Left cardiac atrium (tissue), 4 donors: ENCODE measurements at regions not wholly inside any gene's neighbourhood (a gene's known extent, or its start where the extent isn't known, plus 50 kb on each side); places are given as distances from the start of the nearest gene placed in this dataset.

ENCODE experiments used
- ATAC-seq, 2 donors: fragments of 200-7000 bp; cut with Tn5 transposase; one replicate each; pipeline ENCODE4 v1.9.1; 2020; ENCODE audit warnings: mild to moderate bottlenecking in 2 of 2, moderate library complexity in 2 of 2
- DNase-seq: peaks from one replicate; pipeline ENCODE4 v3.0.0-alpha.2; 2020
- intact Hi-C, 2 donors: fragments of 100-400 bp; cut with DNase I; formaldehyde crosslinking; loops; one replicate each; pipeline versions ENCODE4 v1.14.1 to v1.15.1; 2022 to 2023
- donor health status: DM: no; HTN: yes; CAD: no.
- donor health status: DM: no; HTN: yes; CAD: no; lungs with severe emphysema.
- donor health status: DM: yes; HTN: yes; CAD: no.
- donor health status: Dilated cardiomyopathy.

DNA sequence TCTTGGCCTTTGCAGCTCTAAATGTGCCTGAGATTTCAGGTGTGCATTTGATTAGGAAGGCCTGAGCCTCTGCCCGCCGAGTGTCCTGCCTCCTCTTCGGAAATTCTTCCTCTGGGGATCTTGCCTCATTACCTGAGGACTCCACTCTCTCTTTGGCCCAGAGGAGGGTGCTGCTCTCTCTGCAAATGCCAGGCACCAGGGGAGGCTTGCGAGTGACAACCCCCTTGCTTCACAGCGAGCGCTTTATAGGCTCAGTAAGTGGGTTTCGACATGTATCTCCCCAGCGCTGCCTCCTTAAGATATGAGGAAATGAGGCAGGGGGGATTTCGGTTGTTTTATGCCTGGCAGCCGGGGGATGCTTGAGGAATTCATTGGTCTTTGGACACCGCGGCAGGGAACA is 423.9 kb downstream of the GLRX3 start:
- DNase-seq = no peak
- intact Hi-C loops = no loop called here
- no peak for ATAC-seq

DNA sequence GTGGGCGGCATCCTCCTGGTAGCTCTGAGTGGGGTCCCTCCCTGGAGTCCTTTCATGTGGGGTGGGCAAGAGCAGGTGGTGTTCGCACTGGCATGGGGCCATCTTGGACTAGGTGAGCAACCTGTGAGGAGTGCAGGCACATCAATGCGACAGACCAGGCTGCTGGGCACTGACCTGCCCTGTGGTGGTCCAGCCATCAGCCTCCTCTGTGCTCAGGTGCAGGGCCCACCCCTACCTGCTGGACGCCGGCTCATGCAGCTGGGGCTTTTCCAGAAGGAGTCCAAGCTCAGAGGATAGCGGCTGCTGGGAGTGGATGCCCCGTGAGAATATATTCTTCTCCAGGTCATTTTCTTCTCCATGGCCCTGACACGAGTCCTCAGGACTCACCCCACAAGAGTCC is 424.4 kb downstream of the GLRX3 start:
- DNase-seq (no peak), ATAC-seq (no peak)
- intact Hi-C loops = no loop called here

DNA sequence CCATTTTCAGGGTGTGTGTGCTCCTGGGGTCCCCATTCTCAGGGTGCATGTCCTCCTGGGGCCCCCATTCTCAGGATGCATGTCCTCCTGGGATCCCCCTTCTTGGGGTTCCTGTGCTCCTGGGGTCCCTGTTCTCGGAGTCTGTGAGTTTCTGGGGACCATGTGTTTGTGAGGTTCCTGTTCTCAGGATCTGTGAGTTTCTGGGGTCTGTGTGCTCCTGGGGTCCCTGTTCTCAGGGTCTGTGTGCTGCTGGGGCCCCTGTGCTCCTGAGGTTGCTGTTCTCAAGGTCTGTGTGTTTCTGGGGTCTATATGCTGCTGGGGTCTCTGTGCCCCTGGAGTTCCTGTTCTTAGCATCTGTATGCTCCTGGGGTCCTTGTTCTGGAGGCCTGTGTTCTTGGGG is 425.5 kb downstream of the GLRX3 start:
- DNase-seq (no peak), ATAC-seq (no peak)
- intact Hi-C loops = no loop called here

DNA sequence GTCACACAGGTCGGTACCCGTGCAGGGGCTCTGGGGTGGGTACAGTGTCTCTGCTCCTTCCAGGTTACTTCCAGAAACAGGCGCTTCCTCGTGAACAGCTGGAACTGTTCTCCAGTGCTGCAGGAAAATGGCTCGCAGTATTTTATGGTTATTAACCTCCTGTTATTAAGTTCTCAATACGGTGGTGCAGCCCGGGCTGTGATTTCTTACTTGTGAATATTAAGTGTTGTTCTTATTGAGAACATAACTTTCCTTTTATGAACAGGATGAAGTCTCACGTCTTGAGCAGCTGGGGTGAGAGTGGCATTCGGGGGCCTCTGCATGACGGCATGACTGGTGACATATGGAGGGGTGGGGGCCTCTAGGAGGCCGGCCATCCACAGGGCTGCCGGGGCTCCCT is 430.8 kb downstream of the GLRX3 start:
- DNase-seq (no peak), ATAC-seq (no peak)
- intact Hi-C loops = no loop called here

DNA sequence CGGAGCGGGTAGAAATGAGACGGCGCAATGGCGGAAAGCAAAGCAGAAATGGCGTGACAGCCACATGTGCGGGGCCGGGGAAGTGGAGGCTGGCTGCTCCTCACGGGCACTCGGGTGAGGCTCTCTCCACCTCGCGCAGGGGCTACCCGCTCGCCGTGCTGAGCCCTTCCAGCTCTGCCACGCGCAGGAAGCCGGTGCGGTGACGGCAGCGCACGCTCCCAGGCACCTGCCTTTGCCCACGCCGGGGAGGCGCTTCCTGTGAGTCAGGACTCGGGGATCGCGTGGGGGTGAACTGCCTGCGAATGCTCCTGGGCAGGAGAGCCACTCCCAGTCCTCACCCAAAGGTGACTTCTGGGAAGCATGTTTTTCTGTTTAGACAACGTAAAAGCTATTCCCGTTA is 431.2 kb downstream of the GLRX3 start:
- DNase-seq (no peak), ATAC-seq (no peak)

DNA sequence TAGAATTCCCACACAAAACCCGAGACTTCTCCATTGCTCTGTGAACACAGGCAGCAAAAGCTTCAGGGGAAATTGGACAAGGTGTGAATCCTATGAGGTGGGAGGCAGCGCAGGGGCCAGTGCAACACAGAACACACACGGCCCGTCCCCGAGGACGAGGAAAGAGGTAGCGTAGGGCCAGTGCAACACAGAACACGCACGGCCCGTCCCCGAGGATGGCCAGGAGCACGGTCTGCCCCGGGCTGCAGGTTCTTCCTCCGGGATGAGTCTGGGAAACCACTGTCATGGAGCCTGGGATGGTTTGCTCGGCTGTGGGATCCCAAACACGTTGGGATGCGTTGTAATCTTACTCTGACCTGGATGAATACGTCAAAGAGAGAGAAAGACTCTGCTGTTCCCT is 432.1 kb downstream of the GLRX3 start:
- DNase-seq (no peak), ATAC-seq (no peak)
- intact Hi-C loops = no loop called here

More for the DNA sequence above, 431.2 kb downstream of the GLRX3 start:
- intact Hi-C loops = no loop called here

DNA sequence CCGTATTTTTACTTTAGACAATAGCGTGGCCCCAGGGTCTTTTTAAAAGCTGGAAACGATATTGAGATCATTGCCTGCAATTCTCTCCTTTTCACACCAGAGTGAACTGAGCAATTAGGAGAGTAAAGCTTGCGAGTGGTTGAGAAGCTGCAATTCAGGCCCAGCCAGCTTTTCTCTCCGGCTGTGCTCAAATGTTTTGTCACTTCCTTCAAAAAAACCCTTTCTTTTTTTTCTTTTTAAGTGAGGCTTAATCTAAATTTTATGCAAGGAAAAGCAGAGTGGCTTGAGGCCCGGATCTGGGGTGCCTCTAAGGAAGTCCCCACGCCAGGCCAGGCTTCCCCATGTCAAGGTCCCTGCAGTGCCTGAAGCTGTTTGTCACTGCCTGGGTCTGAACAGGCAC is 433.9 kb downstream of the GLRX3 start:
- no peak for ATAC-seq
- intact Hi-C loops = no loop called here
- no peak for DNase-seq

DNA sequence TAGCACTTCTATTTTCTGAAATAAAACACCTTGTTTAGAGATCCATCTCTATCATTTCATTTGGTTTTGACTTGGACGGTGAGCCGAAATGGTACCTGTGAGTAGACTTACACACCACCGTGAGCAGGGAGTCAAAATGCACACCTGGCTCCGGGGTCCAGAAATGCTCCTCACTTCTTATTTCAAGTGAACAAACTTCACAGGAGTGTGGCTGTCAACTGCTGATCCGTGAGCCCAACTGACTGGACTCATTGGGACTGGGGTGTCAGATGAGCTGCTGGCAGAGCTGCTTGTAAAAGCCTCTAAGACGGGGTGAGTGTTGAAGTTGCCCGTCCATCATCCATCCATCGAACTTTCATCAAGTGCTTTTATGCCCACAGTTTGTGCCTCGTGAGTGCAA is 435.5 kb downstream of the GLRX3 start:
- ATAC-seq (no peak), DNase-seq (no peak)
- intact Hi-C loops = no loop called here

DNA sequence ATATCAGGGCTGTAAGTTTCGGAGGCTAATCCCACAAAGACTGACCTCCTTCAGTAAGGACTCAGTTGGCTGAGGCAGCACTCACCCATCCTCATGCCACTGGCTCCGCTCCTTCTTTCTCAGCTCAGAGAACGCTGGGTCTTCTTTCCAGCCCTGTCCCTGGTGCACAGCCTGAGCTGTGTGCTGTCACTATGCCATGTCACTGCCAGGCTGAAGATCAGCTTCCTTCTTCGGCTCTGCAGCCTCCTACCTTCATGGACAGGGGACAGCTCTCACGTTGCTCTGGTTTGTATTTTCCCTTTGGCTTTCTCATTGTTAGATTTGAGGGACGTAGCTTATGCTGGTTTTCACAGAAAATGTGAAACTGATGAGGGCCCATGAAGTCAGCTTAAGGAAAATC is 437.3 kb downstream of the GLRX3 start:
- intact Hi-C loops = no loop called here

DNA sequence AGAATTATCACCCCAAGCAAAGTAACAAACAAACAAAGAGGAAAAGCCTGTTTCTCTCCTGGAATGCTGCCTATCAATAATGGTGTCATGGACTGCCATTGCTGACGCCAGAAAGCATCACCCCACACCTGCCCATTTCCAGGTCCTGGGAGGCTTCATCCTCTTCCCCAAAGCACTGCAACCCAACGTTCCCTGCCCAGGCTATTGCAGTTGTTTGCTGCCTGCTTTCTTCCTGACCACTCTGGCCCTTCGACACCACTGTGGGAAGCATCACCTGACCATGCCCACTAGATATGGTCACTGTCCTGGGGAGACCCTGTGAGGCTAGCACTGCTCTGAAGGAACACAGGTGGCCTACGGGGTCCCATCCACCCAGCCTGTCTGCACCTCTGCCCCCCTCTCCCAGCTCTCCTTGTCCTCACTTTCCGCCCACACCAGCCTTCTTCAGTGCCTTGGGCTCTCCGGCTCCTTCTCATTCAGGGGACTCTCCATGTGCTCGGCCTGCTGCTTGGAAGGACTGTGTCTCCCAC is 439.6 kb downstream of the GLRX3 start:
- intact Hi-C loops = no loop called here
- ATAC-seq (no peak), DNase-seq (no peak)

More for the DNA sequence above, 437.3 kb downstream of the GLRX3 start:
- ATAC-seq (no peak), DNase-seq (no peak)

DNA sequence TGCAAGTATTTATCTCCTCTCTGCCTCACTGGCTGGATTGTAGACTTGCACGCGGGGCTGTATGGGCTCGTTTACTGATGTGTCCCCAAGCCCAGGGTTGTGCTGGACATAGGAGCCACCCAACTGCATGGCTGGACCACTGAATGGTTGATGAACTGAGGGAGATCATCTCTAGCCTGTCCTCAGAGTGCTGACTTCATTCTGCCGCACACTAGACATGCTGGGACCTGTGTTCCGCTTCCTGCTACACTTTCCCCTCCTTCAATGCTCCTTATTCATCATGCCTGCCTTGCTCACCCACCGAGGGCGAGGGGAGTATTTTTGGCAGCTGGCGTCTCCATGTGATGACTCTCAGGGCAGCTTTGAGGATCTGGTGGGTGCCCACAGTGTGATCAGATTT is 440.2 kb downstream of the GLRX3 start:
- no peak for ATAC-seq
- intact Hi-C loops = no loop called here
- DNase-seq = no peak

DNA sequence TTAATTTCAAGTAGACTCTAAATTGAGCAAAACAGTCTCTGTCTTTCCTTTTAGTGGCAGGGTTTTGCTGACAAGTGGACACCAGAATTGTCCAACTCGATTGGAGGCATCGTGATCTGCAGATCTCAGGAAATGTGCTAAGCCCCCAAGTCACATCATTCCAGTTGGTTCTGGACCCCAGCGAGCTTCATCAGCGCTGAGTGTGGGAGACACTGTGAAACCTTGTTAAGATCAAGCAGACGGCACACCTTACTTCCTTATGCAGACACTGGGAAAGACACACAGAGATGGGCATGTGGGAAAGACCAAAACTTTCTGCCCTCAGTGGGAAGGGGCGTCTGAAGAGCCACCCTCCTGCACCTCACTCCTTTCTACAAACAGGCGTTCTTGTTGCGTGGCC is 440.8 kb downstream of the GLRX3 start:
- ATAC-seq (no peak), DNase-seq (no peak)
- intact Hi-C loops = no loop called here

DNA sequence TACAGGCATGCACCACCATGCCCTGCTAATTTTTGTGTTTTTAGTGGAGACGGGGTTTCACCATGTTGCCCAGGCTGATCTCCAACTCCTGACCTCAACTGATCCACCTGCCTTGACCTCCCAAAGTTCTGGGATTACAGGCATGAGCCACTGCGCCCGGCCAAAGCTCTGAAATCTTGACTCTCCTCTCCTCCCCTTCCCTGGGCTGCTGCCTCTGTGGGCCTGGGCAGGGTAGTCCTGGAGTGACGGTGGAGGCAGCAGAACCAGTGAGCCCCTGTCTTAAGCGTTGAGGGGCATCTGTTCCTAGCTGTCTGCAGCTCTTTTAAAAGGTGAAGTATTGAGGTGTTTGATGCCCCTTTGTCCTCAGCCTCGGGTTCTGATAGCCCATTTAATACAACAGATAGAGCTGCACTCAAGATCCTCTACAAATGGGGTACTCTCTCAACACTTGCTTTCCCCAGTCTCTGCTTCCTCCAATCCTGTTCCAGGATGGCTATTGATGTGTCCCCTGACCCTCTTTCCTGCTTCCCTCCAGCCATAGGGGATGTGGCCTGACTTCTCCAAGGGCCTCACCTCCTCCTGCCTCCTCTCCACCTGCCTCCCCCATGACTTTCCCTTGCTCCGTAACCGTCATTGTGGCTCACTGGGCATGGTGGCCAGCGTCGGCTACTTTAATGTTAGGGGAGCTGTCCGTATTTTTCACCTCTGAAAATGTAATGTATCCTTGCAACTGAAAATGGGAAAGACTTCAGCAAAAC is 442.5 kb downstream of the GLRX3 start:
- ATAC-seq (no peak), DNase-seq (no peak)
- intact Hi-C loops = no loop called here

DNA sequence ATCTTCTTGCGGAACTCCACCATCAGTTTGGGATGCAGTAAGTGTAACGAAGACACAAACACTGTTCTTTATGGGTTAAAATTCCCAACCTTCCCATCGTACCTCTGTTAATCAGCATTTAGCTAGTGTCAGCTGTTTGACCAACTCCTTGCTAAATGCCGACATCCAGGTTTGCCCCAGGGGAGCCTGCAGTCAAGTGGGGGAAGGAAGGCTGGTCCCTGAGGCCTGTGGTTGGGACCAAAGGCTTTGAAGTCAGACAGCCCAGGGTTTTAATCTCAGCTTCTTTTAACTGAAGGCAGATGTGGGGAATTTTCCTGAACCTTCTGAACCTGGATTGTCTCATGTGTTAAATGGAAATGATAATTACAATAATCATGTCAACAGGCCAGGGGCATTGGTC is 443.7 kb downstream of the GLRX3 start:
- DNase-seq (no peak), ATAC-seq (no peak)
- intact Hi-C loops = no loop called here

DNA sequence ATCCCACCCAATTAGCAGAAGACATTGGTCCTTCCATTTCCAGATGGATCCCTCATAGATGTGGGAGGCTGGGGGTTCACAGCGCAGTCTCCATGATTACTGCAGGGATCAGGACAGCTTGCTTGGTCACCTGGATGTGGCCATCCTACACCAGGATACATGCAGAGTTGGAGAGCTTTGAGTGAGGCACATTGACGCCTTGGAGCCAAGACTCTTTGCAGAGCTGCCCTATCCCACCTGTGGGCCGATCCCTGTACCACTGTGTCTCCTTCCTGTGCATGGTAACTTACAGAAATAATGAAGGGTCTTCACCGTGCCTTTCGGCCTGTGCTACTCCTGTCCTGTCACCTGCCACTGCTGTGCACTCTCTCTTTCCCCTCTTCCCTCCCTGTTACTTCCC is 444.8 kb downstream of the GLRX3 start:
- DNase-seq = no peak
- no peak for ATAC-seq
- intact Hi-C loops = no loop called here

DNA sequence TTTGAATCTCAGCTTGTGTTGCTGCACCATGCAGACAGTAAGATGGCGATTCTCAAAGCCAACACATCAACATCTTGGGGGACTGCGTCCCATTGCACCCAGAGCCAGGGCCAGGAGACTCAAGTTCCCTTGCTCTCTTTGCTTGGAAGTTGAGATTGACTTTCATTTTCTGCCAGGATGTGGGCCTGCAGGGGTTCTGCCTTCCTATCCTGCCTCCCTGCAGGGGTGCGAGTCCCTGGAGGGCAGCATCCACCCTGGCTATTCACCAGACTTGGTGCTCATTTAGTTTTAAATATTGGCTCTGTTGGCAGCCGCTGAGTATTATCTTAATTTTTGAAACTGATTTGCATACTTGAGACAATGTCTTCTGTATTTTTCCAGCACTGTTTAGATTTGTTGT is 451.5 kb downstream of the GLRX3 start:
- ATAC-seq (no peak), DNase-seq (no peak)
- intact Hi-C loops = no loop called here

DNA sequence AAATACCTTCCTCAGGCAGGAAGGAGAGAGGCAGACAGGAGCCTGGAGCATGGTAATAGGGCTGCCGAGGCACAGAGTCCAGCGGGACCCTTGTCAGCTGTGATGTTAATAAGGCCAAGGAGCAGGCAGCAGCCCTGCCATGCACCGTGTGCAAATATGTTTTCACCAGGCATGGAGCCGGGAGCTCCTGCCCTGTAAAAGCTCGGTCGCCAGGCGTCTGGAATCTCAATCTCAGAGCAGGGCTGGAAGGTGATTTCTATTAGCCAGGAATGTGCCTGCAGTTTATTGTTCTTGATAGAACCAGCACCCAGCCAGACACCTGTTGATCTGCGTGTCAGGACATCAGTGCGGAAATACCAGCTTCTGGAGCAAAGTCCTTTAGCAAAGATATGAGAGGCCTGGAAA is 469.8 kb downstream of the GLRX3 start:
- intact Hi-C loops = no loop called here
- DNase-seq (no peak), ATAC-seq (no peak)

DNA sequence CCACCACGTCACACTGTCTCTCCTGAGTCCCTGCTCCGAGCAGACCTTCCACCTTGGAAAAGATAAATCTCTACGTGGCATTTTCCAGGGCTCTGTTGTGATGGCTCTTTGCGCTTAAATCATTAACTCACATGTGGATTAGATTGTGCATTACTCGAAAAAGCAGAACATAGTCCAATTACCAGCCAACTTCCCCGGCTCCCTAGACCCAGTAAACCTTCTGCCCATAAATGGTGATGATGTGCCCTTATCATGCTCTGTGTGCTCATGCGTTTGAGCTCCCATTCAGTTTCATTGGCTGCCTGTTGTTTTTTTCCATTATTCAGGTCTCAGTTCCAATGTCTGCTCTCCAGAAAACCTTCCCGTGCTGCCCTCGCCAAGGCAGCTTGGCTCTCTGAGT is 471.2 kb downstream of the GLRX3 start:
- ATAC-seq (no peak), DNase-seq (no peak)
- intact Hi-C loops = no loop called here

DNA sequence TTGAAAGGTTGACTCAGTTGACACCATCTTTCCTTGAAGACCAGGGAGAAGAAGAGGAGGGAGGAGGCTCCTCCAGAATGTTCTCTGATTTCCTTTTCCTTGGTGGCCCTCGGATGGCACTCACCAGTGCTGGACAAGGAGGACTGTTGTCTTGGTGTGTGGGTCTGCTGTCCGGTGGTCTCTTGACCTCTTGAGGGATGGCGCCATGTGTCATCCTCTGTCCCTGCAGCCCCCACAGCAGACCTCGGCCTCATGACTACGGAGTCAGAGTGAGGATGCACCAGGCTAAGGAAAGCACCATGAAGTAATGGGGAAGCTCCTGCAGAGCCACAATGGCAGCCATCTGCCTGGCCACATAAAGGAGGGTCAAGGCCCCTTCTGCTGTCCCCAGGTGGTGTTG is 475.0 kb downstream of the GLRX3 start:
- DNase-seq (no peak), ATAC-seq (no peak)
- intact Hi-C loops = no loop called here

DNA sequence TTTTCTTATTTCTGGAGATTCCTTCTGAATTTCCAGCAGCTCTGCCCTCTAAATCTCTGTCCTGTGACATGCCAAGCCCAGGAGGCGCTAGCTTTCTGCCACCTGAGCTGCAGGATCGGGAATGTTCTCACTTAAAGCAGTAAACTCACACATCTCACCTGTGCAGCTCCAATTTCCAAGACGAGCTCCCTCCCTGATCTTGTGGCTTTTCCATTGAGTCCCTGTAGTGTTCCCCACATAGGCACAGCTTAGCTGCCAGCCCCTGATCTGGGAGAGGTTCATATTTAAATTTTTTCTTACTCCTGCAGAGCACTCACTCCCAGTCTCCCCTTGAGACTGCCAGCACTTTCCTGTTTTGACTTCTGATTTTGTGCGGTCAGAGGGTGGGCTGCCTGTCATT is 479.3 kb downstream of the GLRX3 start:
- ATAC-seq (no peak), DNase-seq (no peak)
- intact Hi-C loops = no loop called here

DNA sequence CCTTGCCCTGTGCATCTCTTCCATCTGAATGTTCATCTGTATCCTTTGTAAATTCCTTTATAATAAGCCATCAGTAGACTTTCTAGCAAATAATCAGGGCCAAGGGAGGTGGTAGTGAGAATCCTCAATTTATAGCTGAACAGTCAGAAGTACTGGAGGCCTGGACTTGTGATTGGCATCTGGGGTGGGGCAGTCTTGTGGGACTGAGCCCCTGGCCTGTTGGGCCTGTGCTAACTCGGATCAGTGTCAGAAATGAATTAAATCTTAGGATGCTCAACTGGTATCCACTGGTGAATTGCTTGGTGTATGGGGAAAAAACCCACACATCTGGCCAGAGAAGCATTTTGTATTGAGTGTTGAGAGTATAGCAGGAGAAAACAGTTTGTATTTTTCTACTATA is 481.8 kb downstream of the GLRX3 start:
- ATAC-seq = no peak
- intact Hi-C loops = no loop called here
- no peak for DNase-seq

DNA sequence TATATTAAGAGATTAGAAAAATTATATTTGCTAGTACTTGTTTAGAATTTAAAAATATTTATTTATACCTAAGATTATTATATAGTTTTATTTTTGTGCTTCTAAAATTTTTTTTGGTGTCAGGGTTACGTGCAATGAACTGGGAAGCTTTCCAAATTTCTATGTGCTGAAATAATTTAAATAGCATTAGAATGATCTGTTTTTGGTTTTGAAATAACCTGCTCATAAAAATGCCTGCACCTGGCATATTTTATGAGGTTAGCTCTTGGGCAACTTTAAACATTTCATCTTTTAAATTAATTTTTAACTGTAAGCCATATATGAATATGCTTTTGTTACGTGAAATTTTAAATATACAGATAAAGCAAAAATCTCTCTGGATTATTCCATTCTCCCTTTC is 482.5 kb downstream of the GLRX3 start:
- intact Hi-C loops = no loop called here
- DNase-seq = no peak

More for the DNA sequence above, 482.5 kb downstream of the GLRX3 start:
- ATAC-seq = no peak
